Hepatocyte (in vitro differentiated cells): ENCODE measurements at regions not wholly inside any gene's neighbourhood (a gene's known extent, or its start where the extent isn't known, plus 50 kb on each side); places are given as distances from the start of the nearest gene placed in this dataset.

ENCODE experiments used
- CTCF ChIP-seq: fragments of 200-600 bp; sonication (generic); IDR thresholded peaks from 2 replicates; pipeline ENCODE4 v1.5.1; 2016; ENCODE audit warnings: antibody characterized with exemption, mild to moderate bottlenecking; ENCODE audit not compliant: poor library complexity
- EZH2 ChIP-seq: fragments of 200-600 bp; sonication (generic); IDR thresholded peaks from 2 replicates; pipeline ENCODE4 v1.6.1; 2016; ENCODE audit warnings: antibody characterized with exemption, mild to moderate bottlenecking, borderline replicate concordance

- TF ChIP-seq EZH2 (no peak), CTCF (no peak)
These were observed 824.5 kb upstream of the RAG2 start for GRCh38 chr11:37422511-37422910.
